ENCODE measurements at regions not wholly inside any gene's neighbourhood (a gene's known extent, or its start where the extent isn't known, plus 50 kb on each side); places are given as distances from the start of the nearest gene placed in this dataset.

DNA sequence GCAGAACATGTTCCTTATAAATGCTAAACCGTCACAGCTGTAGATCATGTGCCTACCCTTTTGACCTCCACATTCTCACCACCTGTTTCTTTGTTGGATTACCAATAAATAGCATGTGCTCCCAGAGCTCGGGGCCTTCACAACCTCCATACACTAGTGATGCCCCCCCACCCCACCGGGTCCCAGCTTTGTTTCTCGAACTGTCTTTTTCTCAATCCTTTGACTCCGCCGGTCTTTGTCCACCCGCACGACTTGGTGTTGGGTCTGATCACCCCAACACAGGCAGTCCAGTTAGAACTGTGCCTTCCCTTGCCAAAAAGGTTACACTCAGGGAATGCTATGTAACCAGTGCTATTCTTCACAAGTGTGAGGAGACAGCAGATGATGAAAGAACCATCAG is 485.9 kb upstream of the C9orf72 start:
- no peak for TF ChIP-seq CTCF (conservative IDR thresholded peaks at IDR 0.05)
- no peak for TF ChIP-seq ZFX (IDR thresholded peaks at IDR 0.05)

Data from C4-2B (cell line).